Colonic mucosa (tissue), 4 donors: ENCODE measurements at regions not wholly inside any gene's neighbourhood (a gene's known extent, or its start where the extent isn't known, plus 50 kb on each side); places are given as distances from the start of the nearest gene placed in this dataset.

ENCODE experiments used
- DNase-seq: peaks from one replicate; pipeline ENCODE4 v3.0.0-alpha.2; 2020
- H3K27ac ChIP-seq: fragments of 200-600 bp; one replicate; pipeline ENCODE4 v1.8.0; 2021
- H3K27me3 ChIP-seq: fragments of 200-600 bp; one replicate; pipeline ENCODE4 v1.8.0; 2021
- H3K36me3 ChIP-seq: fragments of 200-600 bp; one replicate; pipeline ENCODE4 v1.8.0; 2021
- H3K4me1 ChIP-seq: fragments of 200-600 bp; one replicate; pipeline ENCODE4 v1.8.0; 2021; ENCODE audit warnings: mild to moderate bottlenecking
- H3K4me3 ChIP-seq: fragments of 200-600 bp; one replicate; pipeline ENCODE4 v1.8.0; 2021
- H3K9ac ChIP-seq, 2 donors: one replicate each; pipeline ENCODE4 v1.7.0; 2013; ENCODE audit warnings: control low read depth in 2 of 2, low read depth in 2 of 2, low read length in 2 of 2
- H3K9me3 ChIP-seq: fragments of 200-600 bp; one replicate; pipeline ENCODE4 v1.8.0; 2021
- intact Hi-C: fragments of 100-400 bp; cut with DNase I; formaldehyde crosslinking; loops from one replicate; pipeline ENCODE4 v1.14.1; 2022
- TF ChIP-seq, protein P1 (sequence below): fragments of 200-600 bp; IDR thresholded peaks from one replicate; pipeline ENCODE4 v1.8.0; 2022; ENCODE audit warnings: antibody characterized with exemption, mild to moderate bottlenecking
- donor health status: healthy.
- donor health status: DM: no; HTN: no; CAD: no.
- donor health status: DM: no; HTN: no; CAD: no.

DNA sequence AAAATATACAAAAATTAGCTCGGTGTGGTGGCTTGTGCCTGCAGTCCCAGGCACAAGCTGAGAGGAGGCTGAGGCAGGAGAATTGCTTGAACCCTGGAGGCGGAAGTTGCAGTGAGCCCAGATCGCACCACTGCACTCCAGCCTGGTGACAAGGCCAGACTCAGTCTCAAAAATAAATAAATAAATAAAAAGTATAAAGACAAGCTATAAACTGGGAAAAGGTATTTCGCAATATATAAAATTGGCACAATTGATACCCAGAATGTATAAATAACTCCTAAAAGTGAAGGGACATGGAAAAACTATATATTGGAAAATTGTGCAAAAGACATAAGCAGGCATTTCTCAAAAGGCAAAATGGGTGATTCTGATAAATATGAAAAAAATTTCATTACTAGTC, 657.9 kb upstream of the SLC8A1 start:
- H3K4me1 ChIP-seq, result no peaks in the 10 kb centered on the region
- no peaks in the 10 kb centered on the region for H3K9me3 ChIP-seq
- DNase-seq, result no peak
- H3K27me3 ChIP-seq, result no peaks in the 10 kb centered on the region
- no peak overlapping the region for H3K4me3 ChIP-seq
- no peak overlapping the region for H3K27ac ChIP-seq
- TF ChIP-seq, protein P1, sequence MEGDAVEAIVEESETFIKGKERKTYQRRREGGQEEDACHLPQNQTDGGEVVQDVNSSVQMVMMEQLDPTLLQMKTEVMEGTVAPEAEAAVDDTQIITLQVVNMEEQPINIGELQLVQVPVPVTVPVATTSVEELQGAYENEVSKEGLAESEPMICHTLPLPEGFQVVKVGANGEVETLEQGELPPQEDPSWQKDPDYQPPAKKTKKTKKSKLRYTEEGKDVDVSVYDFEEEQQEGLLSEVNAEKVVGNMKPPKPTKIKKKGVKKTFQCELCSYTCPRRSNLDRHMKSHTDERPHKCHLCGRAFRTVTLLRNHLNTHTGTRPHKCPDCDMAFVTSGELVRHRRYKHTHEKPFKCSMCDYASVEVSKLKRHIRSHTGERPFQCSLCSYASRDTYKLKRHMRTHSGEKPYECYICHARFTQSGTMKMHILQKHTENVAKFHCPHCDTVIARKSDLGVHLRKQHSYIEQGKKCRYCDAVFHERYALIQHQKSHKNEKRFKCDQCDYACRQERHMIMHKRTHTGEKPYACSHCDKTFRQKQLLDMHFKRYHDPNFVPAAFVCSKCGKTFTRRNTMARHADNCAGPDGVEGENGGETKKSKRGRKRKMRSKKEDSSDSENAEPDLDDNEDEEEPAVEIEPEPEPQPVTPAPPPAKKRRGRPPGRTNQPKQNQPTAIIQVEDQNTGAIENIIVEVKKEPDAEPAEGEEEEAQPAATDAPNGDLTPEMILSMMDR, result no peak
- H3K36me3 ChIP-seq, result no peaks in the 10 kb centered on the region
- intact Hi-C loops, result no loop called here
- no peak overlapping the region for H3K9ac ChIP-seq

- Histone ChIP-seq H3K4me1 (no peaks in the 10 kb centered on the region), H3K9me3 (no peaks in the 10 kb centered on the region), H3K27ac (no peak overlapping the region), H3K27me3 (no peaks in the 10 kb centered on the region), H3K4me3 (no peak overlapping the region), H3K9ac (no peak overlapping the region), H3K36me3 (no peaks in the 10 kb centered on the region)
- intact Hi-C loops, result no loop called here
- DNase-seq, result no peak
- TF ChIP-seq, protein P1, result no peak
Measured at GRCh38 chr2:41111836-41112627, 660.1 kb upstream of the SLC8A1 start.

- Histone ChIP-seq H3K9me3 (no peaks in the 10 kb centered on the region), H3K27me3 (no peaks in the 10 kb centered on the region), H3K27ac (no peak overlapping the region), H3K4me1 (no peaks in the 10 kb centered on the region), H3K36me3 (no peaks in the 10 kb centered on the region), H3K4me3 (no peak overlapping the region), H3K9ac (no peak overlapping the region)
- TF ChIP-seq, protein P1, result no peak
- DNase-seq, result no peak
- intact Hi-C loops, result no loop called here
Measured at GRCh38 chr2:41116106-41116797, 664.4 kb upstream of the SLC8A1 start.

- DNase-seq, result no peak
- H3K27ac ChIP-seq, result no peak overlapping the region
- TF ChIP-seq, protein P1, result no peak
- no peaks in the 10 kb centered on the region for H3K4me1 ChIP-seq
- intact Hi-C loops, result no loop called here
- H3K4me3 ChIP-seq, result no peak overlapping the region
- no peaks in the 10 kb centered on the region for H3K9me3 ChIP-seq
- H3K27me3 ChIP-seq, result no peaks in the 10 kb centered on the region
- no peaks in the 10 kb centered on the region for H3K36me3 ChIP-seq
- no peak overlapping the region for H3K9ac ChIP-seq
Measured at GRCh38 chr2:41119489-41119888, 667.6 kb upstream of the SLC8A1 start.

GRCh38 chr2:41123341-41123740, 671.5 kb upstream of the SLC8A1 start:
- no peak for DNase-seq
- H3K27ac ChIP-seq, result no peak overlapping the region
- TF ChIP-seq, protein P1, result no peak
- no peaks in the 10 kb centered on the region for H3K27me3 ChIP-seq
- intact Hi-C loops, result no loop called here
- no peaks in the 10 kb centered on the region for H3K36me3 ChIP-seq
- H3K4me3 ChIP-seq, result no peak overlapping the region
- no peaks in the 10 kb centered on the region for H3K9me3 ChIP-seq
- no peak overlapping the region for H3K9ac ChIP-seq
- no peaks in the 10 kb centered on the region for H3K4me1 ChIP-seq
